Cardiac septum (tissue), 1 donor: ENCODE measurements at regions not wholly inside any gene's neighbourhood (a gene's known extent, or its start where the extent isn't known, plus 50 kb on each side); places are given as distances from the start of the nearest gene placed in this dataset.

Experiments used
- DNase-seq: peaks from one replicate; pipeline ENCODE4 v3.0.0-alpha.2; 2020; ENCODE audit warnings: low spot score
- intact Hi-C: fragments of 100-400 bp; cut with DNase I; formaldehyde crosslinking; loops from one replicate; pipeline ENCODE4 v1.14.0; 2022
- donor health status: DM: no; HTN: no; CAD: no.

DNA sequence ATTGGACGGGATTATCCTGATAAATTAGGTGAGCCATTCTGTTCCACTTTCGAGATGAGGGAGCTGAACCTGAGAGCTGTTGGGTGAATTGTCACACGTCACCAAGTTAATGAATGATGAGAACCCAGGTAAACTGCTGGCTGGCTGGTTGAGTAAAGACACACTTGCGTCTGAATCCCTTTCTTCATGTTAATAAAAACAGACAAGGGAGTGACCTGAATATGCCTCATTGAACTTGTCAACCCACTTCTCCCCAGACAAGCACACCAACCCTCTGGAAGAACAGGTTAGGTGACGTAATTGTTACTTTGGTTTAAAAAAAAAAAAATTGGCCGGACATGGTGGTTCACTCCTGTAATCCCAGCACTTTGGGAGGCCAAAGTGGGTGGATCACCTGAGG, 400.9 kb upstream of the CDH5 start:
- intact Hi-C loops: no loop called here
- no peak for DNase-seq

DNA sequence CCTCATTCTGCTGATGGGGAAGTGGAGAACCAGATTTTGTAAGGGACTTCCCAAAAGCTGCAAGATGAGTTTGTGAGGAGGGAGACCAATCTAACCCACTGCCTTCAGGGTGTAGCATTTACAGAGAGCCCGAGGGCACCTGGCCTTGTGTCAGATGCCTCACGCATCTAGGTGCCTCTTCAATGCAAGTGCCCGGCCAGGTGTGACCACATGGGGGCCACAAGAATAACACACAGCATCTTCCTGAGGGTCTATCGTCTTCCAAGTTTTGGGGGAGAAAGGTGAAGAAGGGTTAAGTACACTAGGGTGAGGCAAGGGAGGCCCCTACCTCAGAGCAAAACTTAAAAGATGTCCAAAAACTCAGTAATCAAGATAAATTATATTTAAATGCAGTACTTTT, 401.7 kb upstream of the CDH5 start:
- intact Hi-C loops: no loop called here
- DNase-seq: no peak

DNA sequence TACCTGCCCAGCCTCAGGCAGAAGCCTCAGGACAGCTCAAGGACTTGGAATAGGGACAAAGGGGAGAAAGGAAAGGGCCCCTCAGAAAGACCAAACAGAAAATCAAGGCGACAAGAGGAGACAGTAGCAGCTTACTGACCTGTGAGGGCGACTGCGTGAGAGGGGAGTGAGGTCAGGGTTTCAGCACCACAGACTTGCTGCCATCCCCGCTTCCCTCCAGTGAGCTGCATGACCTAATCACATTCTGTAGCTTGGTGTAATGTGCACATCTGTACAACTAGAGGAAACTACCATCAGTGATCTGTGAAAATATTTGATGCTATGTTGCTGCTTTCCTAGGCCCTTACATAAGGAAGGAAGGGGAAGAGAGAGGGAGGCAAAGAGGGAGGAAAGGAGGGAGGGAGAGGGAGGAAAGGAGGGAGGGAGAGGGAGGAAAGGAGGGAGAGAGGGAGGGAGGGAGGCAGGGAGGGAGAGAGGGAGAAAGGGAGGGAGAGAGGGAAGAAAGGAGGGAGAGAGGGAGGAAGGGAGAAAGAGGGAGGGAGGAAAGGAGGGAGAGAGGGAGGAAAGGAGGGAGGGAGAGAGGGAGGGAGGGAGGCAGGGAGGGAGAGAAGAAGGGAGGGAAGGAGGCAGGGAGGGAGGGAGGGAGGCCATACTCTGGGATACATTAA, 404.9 kb upstream of the CDH5 start:
- intact Hi-C loops: no loop called here
- DNase-seq: no peak

DNA sequence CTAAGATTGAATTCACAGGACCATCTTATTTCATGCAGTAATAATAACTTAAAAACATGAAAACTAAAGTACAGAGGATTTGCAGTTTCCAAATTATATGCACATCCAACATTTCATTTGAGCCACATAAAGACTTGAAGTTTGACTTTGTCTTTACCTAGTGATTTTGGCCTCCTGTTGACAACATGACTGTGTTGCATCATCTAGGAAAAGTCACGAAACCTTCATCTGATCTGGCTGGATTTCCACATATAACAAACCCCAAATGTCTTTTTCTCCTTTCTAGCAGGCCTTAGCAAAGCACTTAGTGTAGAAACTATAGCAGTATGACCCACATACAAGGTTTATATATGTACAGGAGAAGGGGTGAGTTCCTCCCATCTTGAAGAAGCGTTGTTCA, 406.5 kb upstream of the CDH5 start:
- DNase-seq: no peak
- intact Hi-C loops: no loop called here

DNA sequence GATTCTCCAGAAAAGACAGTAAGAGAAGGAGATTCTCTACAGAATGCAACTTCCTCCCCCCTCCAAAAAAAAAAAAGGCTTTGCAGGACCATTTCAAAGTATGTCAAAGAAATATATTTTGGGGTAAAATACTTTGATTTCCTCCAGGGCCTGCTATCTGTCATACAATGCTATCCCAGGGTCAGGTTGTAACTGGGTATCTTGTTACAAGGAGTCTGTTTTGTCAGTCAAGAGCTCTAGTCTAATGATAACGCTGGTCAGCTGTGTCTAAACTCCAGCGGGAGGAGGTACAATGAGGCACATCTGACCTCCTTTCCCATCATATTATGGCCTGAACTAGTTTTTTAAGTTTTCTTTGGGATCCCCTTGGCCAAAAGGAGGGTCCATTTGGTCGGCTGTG, 408.4 kb upstream of the CDH5 start:
- intact Hi-C loops: no loop called here
- no peak for DNase-seq

GRCh38 chr16:65956100-65956499, 410.4 kb upstream of the CDH5 start:
- DNase-seq: no peak
- intact Hi-C loops: no loop called here

- no peak for DNase-seq
- intact Hi-C loops: no loop called here
Measured at GRCh38 chr16:65954446-65954845, 412.0 kb upstream of the CDH5 start.

GRCh38 chr16:65950211-65950610, 416.3 kb upstream of the CDH5 start:
- intact Hi-C loops: no loop called here

GRCh38 chr16:65948361-65948760, 418.1 kb upstream of the CDH5 start:
- intact Hi-C loops: no loop called here
- DNase-seq: no peak

More at GRCh38 chr16:65950211-65950610, 416.3 kb upstream of the CDH5 start:
- no peak for DNase-seq

GRCh38 chr16:65947951-65948350, 418.5 kb upstream of the CDH5 start:
- intact Hi-C loops: no loop called here

GRCh38 chr16:65945493-65945892, 421.0 kb upstream of the CDH5 start:
- no peak for DNase-seq
- intact Hi-C loops: no loop called here

More at GRCh38 chr16:65947951-65948350, 418.5 kb upstream of the CDH5 start:
- no peak for DNase-seq

DNA sequence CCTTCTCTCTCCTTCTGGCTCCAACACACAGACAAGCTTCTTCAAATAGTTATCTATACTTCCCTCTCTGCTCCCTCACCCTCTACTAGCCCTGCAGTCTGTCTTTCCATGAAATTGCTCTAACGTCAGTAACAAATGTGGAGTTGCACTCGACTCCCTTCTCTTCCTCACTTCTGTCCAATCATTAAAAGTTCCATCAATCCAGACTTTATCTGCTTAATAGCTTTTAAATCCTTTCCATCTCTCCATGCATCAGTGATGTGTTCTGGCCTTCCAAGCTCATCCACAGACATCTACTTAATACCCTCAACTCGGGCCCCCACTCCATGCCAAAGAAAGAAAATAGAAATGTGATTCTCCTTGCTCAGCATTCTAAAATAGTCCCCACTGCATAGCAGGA, 422.1 kb upstream of the CDH5 start:
- DNase-seq: no peak
- intact Hi-C loops: no loop called here

DNA sequence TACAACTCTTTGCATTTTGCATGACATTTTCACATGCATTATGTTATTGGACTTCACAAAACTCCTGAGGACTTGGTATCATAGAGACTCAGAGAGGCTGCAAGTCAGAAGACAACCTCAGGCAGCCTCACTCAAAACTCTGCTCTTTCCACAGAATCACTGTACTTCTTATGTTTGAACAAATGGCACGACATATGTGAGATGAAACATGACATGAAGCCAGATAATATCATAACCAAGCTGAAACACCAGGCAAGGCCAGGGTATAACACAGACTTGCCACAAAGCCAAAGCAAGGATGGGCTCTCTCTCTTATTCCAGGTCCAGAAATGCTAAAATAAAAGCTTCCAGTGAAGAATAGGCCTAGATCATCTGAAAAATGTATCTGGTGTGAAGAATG, 425.8 kb upstream of the CDH5 start:
- intact Hi-C loops: no loop called here
- DNase-seq: no peak

DNA sequence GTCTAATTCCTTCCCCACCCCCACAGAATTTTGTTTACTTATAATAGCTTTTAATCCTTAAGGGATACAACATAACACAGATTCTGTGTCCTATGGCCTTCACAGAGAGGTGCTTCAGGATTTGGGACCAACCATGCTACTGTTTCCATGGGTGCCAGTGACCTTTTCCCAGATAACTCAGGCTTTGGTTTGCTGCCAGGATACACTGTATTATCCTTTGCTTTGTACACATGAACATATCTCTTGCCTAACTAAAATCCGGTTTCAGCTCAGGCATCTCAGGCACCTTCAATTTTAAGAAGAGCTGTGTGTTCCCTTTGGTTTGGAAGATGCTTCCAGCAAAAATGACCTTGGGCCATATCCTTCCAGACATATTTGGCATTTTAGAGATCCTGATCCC, 428.4 kb upstream of the CDH5 start:
- no peak for DNase-seq
- intact Hi-C loops: no loop called here

GRCh38 chr16:65937455-65937854, 429.0 kb upstream of the CDH5 start:
- DNase-seq: no peak
- intact Hi-C loops: no loop called here

DNA sequence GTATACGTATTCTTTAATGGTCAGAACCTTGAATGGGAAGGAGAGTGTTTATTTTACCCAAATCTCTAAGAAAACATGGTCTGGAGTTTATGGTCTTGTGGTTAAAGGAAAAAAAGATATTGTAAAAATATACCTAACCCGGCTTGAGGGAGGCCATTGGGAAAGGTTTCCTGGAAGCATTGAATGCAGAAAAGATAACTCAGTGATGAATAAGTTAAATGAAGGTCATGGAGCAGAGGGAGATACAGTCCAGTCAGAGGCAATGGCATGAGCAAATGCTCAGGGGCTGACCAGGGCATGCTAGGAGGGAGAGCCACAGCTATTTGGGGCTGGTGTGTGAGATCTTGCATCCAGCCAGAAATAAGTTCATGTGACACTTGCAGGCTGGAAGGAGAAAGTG, 430.4 kb upstream of the CDH5 start:
- intact Hi-C loops: no loop called here
- DNase-seq: no peak

DNA sequence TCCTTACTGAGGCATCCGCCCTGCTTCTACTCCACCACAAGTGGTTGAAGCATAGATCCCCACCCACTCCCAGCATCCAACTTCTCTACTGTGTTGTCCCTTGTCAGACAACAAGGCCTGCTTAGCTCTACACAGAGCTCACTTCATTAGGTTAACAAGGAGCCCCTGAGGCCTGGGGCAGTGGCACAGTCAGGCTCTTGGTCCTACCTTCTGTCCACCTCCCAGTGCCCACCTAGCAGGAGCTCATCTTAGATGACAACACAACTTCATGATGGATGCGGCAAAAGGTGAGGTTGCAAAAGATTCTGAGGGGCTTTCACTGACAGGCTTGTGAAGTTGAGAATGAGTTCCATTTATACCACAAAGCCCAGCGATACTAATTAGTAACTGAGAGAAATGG, 432.0 kb upstream of the CDH5 start:
- intact Hi-C loops: no loop called here

GRCh38 chr16:65933703-65934102, 432.8 kb upstream of the CDH5 start:
- intact Hi-C loops: no loop called here
- no peak for DNase-seq

More for the DNA sequence above, 432.0 kb upstream of the CDH5 start:
- DNase-seq: no peak

GRCh38 chr16:65932350-65933072, 434.0 kb upstream of the CDH5 start:
- intact Hi-C loops: no loop called here
- DNase-seq: no peak

- intact Hi-C loops: no loop called here
- DNase-seq: no peak
Measured at GRCh38 chr16:65922923-65923322, 443.6 kb upstream of the CDH5 start.

GRCh38 chr16:65919986-65920376, 446.5 kb upstream of the CDH5 start:
- intact Hi-C loops: no loop called here
- DNase-seq: no peak
